ENCODE measurements at regions not wholly inside any gene's neighbourhood (a gene's known extent, or its start where the extent isn't known, plus 50 kb on each side); places are given as distances from the start of the nearest gene placed in this dataset.

DNA sequence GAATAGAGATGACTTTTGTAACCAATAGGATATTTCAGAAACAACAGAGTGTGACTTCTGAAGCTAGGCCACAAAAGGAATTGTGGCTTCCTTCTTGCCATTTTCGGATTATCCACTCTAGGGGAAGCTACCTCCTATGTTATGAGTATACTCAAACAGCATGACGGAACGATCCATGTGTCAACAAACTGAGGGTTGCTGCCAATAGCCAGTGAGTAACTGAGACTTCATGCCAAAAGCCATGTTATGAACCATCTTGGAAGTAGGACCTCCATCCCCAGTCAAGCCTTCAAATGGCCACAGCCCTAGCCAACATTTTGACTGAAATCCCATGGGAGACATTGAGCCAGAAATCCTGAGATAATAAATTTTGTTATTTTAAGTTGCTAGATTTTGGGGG is 69.0 kb upstream of the IL6 start:
- DNase-seq (ENCODE audit: low read depth in 4 of 4, low spot score in 3 of 4): no peak

DNA sequence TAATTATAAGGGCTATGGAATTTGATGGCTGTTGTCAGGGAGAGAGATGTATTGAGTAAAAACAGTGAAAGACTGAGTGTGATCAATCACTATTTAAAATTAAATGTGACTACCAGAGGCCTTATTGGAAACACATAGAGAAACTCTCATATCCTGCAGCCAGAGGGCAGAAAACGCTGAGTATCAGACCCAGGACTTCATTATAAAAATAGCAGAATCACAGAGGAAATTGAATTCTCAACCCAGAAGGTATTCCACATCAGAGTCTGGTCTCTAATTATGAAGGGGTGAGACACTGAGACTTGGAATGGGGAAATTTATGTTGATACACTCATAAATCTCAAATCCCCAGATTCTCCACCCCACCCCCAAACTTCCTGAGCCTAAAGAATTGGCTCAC is 69.5 kb upstream of the IL6 start:
- no peak for DNase-seq (ENCODE audit: low read depth in 4 of 4, low spot score in 3 of 4)

DNA sequence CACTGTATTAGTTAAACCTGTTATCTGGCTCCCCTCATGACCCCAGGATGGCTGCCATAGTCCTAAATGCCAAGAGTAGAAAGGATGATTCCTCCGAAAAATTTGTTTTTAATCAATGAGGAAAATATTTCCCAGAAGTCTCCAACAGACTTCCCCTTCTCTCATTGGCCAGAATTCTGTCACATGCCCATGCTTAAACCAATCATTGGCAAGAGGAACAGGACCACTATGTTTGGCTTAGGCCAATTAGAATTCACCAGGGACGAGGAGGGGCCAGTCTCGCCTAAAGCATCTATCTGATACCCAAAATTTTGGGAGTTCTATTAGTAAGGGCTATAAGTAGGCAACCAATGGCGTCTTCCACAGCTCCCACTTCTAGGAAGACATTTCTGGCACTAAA is 71.2 kb upstream of the IL6 start:
- no peak for DNase-seq (ENCODE audit: low read depth in 4 of 4, low spot score in 3 of 4)

DNA sequence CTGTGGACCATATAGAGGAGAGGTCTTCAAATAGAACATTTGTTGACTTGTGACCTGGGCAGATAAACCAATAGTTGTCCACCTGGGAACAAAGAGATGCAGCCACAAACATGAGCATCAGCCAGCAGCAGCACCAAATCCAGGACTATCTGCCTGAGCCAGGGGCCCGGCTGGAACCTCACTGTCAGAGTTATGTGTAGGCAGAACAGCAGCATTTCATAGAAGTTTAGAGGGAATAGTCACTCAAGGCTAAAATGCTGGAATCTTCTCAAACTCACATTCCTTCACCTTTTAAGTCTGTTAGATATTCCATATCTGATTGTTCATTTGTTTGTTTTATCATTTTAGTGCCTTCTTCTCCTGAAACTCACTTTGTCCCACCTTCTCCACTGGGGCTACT is 72.2 kb upstream of the IL6 start:
- no peak for DNase-seq (ENCODE audit: low read depth in 4 of 4, low spot score in 3 of 4)

DNA sequence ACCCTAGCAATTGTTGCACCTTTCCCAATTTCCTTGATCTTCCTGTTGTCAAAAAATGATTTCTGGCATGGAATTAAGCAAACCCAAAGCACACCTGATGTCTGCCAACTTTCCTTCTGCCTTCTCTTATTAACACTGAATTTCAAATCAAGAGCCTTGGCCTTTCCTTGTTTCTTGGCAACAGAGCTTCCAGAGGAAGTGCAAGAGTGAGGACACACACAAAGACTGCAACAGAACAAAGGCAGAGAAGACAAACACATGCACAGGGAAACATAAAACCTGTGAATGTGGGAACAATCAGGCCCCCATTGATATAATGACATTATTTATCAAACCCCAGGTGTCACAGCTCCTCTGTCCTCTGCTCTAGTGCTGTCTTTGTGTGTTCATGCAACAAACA is 73.0 kb upstream of the IL6 start:
- DNase-seq (ENCODE audit: low read depth in 4 of 4, low spot score in 3 of 4): no peak

DNA sequence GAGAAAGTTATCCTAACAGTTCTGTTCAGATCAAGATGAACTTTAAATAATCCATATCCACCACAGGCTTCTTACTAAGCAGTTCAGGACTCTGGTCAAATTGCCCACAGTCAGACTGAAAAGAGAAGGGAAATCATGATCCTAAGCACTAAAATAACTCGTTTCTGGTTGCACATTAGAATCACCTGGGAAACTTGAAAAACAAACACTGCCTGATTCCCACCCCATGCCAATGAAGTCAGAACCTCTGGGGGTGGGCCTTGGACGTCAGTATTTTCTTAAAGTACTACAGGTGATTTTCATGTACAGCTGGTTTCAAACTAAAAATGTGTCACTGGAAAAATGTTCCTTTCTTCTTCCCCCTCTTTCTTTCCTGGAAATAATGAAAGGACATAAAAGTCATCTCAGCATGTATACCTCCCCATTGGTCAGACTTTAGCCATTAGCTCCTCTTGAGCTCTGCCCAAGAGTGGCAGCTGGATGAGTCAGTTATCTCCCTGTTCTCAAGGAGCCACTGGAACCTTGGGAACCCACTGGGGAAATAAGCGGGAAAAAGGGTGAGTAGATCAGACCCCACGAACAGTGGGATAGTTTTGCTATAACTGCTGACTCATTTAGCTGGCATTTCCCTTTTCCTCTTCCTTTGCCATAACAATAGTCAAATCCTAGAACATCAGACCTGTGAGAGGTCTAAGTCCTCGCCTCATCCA is 75.3 kb upstream of the IL6 start:
- no peak for DNase-seq (ENCODE audit: low read depth in 4 of 4, low spot score in 3 of 4)

DNA sequence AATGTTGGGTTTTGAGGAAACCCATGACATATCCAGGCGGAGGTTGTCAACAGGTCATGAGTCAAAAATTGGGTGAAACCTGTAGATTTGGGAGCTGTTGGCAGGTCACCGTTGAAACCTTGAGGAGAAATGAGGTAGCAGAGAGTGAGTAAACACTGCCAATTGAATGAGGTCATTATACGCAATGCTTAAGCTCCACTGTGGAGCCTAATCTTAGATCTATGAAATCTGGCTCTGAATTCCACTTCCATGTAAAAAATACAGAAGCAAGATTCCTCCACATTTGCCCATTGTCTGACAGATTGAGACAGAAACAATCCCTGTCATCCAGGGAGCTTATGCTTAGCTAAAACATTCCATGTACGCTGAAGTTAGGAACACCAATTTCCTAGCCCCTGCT is 76.0 kb upstream of the IL6 start:
- DNase-seq (ENCODE audit: low read depth in 4 of 4, low spot score in 3 of 4): no peak

DNA sequence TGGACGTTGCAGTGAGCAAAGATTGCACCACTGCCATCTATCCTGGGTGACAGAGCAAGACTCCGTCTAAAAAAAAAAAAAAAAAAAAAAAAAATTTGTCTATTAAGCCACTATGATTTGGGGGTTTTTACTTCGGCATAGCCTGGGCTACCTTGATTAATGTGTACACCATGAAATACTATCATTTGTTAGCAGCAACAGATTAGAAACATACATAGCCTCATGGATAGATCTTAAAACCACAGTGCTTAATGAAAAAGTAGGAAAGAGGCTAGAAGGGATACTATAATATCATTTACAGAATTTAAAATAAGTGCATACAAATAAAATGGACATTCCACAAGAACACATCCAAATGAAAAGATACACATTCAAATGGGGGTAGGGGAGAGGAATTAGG is 77.3 kb upstream of the IL6 start:
- no peak for DNase-seq (ENCODE audit: low read depth in 4 of 4, low spot score in 3 of 4)

DNA sequence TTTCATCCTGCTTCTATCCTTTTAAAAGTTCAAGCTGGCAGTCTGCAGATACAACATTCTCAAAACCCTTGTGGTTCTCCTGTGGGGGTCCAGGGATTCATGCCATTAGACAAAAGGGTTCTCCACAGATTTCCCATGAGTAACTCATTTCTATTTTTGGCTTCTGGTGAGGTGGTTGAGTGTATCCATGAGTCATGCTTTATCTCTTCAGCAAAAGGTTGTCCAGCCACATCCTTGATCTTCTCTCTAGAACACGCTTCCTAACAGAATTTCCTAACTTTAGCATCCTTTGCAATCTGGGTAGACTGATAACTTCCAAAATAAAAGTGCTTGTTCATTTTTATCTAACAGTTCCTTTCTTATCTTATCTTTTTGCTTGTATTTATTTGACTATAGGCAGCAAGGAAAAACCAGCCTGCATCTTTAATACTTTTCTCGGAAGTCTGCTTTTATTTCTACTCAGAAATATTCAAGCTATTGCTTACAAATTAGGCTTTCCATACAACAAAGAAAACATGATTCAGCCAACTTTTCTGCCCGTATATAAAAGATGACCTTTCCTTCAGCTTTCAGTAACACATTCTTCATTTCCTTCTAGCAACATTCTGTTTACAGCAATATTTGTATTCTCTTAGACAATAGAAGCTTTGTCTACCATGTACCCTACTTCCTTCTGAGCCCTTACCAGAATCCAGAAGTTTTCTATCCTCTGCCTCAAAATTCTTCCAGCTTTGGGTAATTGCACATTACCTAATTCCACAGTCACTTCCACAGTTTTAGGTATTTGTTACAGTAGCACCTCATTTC is 79.3 kb upstream of the IL6 start:
- DNase-seq (ENCODE audit: low read depth in 4 of 4, low spot score in 3 of 4): no peak

DNA sequence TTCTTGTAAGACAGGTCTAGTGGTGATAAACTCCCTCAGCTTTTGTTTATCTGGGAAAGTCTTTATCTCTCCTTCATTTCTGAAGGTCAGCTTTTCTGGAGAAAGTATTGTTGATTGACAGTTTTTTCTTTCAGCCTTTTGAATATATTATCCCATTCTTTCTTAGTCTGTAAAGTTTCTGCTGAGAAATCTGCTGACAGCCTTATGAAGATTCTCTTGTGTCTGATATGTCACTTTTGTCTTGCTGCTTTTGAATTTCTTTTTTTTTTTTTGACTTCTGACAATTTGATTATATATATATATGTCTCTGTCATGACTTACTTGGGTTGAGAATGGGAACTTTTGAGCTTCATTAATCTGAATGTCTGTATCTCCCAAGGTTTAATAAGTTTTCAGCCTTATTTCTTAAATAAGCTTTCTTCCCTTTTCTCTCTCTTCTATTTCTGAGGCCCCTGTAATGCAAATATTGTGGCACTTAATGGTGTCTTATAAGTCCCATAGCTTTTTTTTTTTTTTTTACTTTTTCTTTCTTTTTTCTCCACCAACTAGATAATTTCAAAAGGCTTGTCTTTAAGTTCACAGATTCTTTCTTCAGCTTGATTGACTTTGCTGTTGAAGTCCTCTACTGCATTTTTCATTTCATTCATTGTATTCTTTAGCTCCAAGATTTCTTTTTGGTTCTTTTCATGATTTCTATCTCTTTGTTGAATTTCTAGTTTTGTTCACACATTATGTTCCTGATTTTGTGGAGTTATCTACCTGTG is 81.4 kb upstream of the IL6 start:
- no peak for DNase-seq (ENCODE audit: low read depth in 4 of 4, low spot score in 3 of 4)

DNA sequence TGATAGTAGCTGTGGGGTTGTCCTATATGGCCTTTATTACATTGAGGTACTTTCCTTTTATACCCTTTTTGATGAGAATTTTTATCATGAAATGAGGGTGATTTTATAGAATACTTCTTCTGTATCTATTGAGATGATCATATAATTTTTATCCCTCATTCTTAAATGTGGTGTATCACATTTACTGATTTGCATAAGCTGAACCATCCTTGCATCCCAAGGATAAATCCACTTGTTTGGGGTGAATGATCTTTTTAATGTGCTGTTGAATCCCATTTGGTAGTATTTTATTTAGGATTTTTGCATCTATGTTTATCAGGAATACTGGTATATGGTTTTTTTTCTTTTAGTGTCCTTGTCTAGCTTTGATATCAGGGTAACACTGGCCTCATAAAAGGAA is 84.5 kb upstream of the IL6 start:
- DNase-seq (ENCODE audit: low read depth in 4 of 4, low spot score in 3 of 4): no peak

DNA sequence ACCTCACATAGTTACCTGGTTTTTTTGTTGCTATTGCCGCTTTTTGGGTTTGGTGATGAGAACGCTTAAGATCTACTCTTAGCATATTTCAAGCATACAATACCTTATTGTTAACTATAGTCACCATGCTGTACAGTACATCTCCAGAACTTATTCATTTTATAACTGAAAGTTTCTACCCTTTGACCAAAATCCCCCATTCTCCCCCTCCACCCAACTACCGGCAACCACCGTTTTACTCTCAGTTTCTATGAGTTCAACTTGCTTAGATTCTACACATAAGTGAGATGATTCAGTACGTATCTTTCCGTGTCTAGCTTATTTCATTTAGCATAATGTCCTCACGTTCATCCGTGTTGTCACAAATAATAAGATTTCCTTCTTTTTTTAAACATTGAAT is 86.7 kb upstream of the IL6 start:
- no peak for DNase-seq (ENCODE audit: low read depth in 4 of 4, low spot score in 3 of 4)

DNA sequence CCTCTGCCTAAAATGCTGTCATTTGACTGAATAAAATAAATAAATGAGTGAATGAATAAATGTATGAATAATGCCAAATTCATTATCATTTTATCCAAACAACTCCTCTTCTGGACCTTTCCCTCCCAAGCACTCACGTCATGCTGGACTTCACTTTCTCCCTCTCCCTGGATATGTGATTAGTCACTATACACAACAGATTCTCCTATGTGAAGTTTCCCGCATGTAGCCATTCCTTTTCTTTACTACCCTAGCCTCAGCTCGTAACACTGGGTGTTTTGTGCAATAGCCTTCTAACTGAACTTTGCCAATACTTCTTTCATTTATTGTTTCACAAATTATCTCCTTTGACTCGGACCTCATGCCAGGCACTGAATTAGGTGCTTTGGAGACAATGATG is 87.6 kb upstream of the IL6 start:
- no peak for DNase-seq (ENCODE audit: low read depth in 4 of 4, low spot score in 3 of 4)

DNA sequence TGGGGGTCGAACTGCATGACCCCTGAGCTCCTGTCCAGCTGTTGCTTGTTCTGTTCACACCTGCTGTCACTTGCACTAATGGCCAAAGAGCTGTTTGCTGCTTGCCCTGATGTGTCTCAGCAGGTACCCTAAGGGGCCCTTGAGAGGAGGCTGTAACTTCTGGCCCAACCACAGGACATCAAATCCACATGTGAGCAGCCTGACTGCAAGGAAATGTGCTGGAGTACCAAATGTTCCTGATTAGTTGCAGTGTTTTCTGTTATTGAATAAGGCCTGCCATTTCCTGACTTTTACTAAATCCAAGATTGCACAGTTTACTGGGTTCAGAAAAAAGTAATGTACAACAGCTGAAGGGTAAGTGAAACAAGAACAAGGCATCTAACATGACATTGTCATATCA is 91.7 kb upstream of the IL6 start:
- no peak for DNase-seq (ENCODE audit: low read depth in 4 of 4, low spot score in 3 of 4)

DNA sequence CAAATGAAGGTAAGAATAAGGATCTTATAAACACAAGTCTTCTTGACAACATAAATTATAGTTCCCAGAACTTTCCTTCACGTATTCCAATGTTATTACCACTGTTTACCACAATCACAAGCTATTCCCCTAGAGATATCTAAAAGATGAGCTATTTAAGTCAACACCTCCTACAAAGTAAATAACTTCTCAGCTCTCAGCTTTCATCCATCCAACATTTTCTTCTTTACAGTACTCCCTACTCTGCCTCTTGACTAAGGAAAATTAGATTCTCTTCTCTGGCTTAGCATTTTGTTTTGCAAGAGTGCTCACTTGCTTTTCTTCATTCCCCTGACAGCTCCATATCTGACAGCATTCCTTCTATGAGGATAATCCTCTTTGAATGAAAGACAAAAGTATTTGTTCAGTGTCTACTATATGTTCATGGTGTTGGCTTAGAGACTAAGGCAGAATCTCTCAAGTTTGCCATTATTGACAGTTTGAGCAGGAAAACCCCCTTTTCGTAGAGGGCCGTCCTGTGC is 93.0 kb upstream of the IL6 start:
- no peak for DNase-seq (ENCODE audit: low read depth in 4 of 4, low spot score in 3 of 4)

DNA sequence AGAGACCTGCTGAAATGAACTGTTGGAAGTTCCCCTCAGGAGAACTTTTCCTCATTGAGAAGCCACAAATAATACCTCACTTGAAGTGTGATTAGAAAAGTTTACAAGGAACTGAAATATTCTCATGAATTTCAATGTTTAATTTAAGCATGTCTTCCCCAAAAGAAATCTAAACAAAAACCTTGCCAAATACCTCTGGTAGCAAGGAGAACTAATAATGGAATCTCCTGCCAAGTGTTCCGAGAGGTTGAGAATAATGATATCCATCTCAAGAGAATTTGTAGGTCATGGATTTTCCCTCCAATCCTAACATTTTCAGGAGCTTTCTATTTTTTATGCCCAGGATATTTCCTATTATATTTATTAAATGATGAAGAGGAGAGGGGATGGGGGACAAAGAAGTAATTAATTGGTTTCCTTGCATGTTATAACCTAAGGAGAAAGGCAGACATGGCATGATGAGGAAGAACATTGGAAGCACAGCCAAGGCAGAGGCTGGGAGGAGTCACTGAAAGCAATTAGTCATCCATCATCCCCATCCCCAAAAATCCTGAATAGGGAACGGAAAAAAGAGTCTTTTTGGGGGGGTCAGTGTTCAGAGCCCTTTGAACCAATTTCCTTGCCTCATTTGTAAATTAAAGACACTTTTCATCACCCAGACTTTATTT is 93.6 kb upstream of the IL6 start:
- DNase-seq (ENCODE audit: low read depth in 4 of 4, low spot score in 3 of 4): no peak

DNA sequence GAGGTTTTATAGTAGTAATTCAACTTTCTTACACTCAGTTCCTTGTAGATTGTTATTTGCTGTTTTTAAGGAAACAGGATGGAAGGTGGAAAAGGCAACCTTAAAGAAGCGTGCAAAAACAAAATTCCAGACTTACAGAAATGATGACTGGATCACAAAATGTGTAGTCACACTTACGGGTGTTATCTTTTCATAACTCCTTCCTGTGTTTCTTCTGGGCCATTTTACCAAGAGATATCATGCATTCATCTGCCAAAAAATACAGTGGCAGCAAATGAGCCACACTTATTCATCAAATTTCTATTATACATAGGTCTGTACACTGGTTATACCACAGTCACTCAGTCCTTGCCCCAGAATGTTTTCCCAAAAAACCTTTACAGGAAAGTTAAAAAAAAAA is 94.3 kb upstream of the IL6 start:
- DNase-seq (ENCODE audit: low read depth in 4 of 4, low spot score in 3 of 4): no peak

DNA sequence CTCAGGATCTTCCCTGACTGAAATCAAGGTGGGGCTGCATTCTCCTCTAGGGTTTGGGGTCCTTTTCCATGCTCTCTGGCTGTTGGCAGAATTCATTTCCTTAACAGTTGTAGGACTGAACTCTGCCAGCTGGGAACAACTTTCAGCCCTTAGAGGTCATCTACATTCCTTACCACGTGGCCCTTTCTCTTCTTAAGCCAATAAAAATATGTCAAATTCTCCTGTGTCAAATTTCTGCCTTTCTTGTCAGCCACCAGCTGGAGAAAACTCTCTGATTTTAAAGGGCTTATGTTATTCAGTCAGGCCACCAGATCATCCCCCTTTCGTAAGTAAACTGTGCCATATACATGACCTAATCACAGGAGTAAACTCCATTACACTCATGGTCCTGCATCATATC is 95.3 kb upstream of the IL6 start:
- DNase-seq (ENCODE audit: low read depth in 4 of 4, low spot score in 3 of 4): no peak

DNA sequence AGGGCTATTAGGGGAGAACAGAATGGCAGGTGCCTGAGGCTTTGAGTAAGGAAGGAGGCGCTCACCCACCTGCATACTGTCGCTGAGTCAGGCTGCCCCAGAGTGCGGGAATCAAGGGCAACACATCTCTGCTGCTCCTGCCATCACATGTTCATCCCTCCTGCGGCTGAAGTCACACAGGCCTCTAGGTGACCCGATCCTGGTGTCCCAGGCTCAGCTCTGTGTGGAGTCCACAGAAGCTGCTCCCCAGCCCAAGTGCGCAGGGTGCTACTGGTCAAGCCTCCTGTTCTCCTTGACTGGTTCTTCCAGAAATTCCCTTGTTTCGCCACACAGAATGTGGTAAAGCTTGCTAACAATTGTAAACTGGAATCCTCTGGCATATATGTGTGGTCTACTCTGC is 96.9 kb upstream of the IL6 start:
- DNase-seq (ENCODE audit: low read depth in 4 of 4, low spot score in 3 of 4): no peak

DNA sequence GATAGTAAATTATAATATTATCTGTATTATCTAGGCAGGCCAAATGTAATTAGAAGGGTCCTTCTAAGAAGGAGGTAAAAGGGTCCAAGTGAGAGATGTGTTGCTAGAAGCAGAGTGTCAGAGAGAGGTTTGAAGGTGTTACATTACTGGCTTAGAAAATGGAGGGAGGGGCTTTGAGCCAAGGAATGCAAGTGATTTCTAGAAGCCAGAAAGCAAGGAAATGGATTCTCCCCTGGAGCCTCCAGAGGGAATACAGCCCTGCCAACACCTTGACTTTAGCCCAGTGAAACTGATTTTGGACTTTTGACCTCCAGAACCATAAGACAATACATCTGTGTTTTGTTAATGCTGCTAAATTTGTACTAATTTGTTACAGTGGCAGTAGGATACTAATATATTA is 97.9 kb upstream of the IL6 start:
- no peak for DNase-seq (ENCODE audit: low read depth in 4 of 4, low spot score in 3 of 4)

DNA sequence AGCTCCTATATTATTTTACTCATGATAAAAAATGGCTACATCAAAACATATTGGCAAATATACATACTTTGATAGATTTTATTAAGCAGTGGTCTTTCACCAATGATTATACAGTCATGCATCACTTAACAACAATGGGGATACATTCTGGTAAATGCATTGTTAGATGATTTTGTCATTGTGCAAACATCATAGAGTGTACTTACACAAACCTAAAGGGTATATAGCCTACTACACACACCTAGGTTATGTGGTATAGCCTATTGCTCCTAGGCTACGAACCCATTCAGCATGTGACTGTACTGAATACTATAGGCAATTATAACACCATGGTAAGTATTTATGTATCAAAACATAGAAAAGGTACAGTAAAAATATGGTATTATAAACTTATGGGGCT is 98.9 kb upstream of the IL6 start:
- DNase-seq (ENCODE audit: low read depth in 4 of 4, low spot score in 3 of 4): no peak

Measured in left renal pelvis (tissue), 4 donors.